ENCODE measurements at regions not wholly inside any gene's neighbourhood (a gene's known extent, or its start where the extent isn't known, plus 50 kb on each side); places are given as distances from the start of the nearest gene placed in this dataset.

- TF ChIP-seq CTCF (IDR thresholded peaks at IDR 0.05; ENCODE audit: low read depth, low read length, poor library complexity, severe bottlenecking) (no peak), EZH2phosphoT487 (IDR thresholded peaks at IDR 0.05; ENCODE audit: borderline replicate concordance, low read length) (no peak)
These were observed 173.6 kb upstream of the SGK1 start for GRCh38 chr6:134491477-134491876.

All from DOHH2 (cell line).